GM23338 (cell line): ENCODE measurements at regions not wholly inside any gene's neighbourhood (a gene's known extent, or its start where the extent isn't known, plus 50 kb on each side); places are given as distances from the start of the nearest gene placed in this dataset.

Source experiments
- ATAC-seq: fragments of 200-7000 bp; cut with Tn5 transposase; 3 replicates; pipeline ENCODE4 v1.9.1; 2020
- DNase-seq: peaks from one replicate; pipeline ENCODE4 v3.0.0-alpha.2; 2015; ENCODE audit warnings: low spot score
- H2AFZ ChIP-seq: fragments of 200-600 bp; sonication (generic); 2 replicates; pipeline ENCODE4 v1.8.0; 2016; ENCODE audit warnings: antibody characterized with exemption, mild to moderate bottlenecking, moderate library complexity
- H3F3A ChIP-seq: fragments of 200-600 bp; sonication (generic); replicated peaks from 2 replicates; pipeline ENCODE4 v1.8.0; 2017; ENCODE audit warnings: antibody characterized with exemption, mixed run types, low read depth
- H3K27ac ChIP-seq: fragments of 200-600 bp; sonication (generic); 2 replicates; pipeline ENCODE4 v1.6.1; 2016; ENCODE audit warnings: low read depth
- H3K27me3 ChIP-seq: fragments of 200-600 bp; sonication (generic); 2 replicates; pipeline ENCODE4 v1.8.0; 2016; ENCODE audit warnings: mild to moderate bottlenecking, mixed run types, moderate library complexity; ENCODE audit not compliant: insufficient read depth
- H3K36me3 ChIP-seq: fragments of 200-600 bp; sonication (generic); 2 replicates; pipeline ENCODE4 v1.8.0; 2016; ENCODE audit warnings: mild to moderate bottlenecking; ENCODE audit not compliant: insufficient read depth
- H3K4me1 ChIP-seq: fragments of 200-600 bp; sonication (generic); 2 replicates; pipeline ENCODE4 v1.8.0; 2016; ENCODE audit warnings: mild to moderate bottlenecking, moderate library complexity; ENCODE audit not compliant: insufficient read depth
- H3K4me2 ChIP-seq: fragments of 200-600 bp; sonication (generic); 2 replicates; pipeline ENCODE4 v1.7.1; 2017; ENCODE audit warnings: mixed run types
- H3K4me3 ChIP-seq: fragments of 200-600 bp; sonication (generic); 2 replicates; pipeline ENCODE4 v1.6.1; 2016; ENCODE audit warnings: mixed run types
- H3K79me2 ChIP-seq: fragments of 200-600 bp; sonication (generic); replicated peaks from 2 replicates; pipeline ENCODE4 v1.8.0; 2017; ENCODE audit warnings: mild to moderate bottlenecking; ENCODE audit not compliant: insufficient read depth
- H3K9me2 ChIP-seq: fragments of 200-600 bp; sonication (generic); 2 replicates; pipeline ENCODE4 v1.8.0; 2017; ENCODE audit not compliant: insufficient read depth
- H4K20me1 ChIP-seq: fragments of 200-600 bp; sonication (generic); replicated peaks from 2 replicates; pipeline ENCODE4 v1.8.0; 2017; ENCODE audit warnings: mild to moderate bottlenecking; ENCODE audit not compliant: insufficient read depth
- H3K27ac Mint-ChIP-seq: 2 replicates; pipeline ENCODE4 v1.8.0; 2020; ENCODE audit warnings: inconsistent platforms, mild to moderate bottlenecking, moderate library complexity, mixed read lengths
- H3K27me3 Mint-ChIP-seq: 3 replicates; pipeline ENCODE4 v1.8.0; 2022; ENCODE audit warnings: low read depth, mild to moderate bottlenecking, moderate library complexity, mixed read lengths, inconsistent platforms; ENCODE audit not compliant: insufficient read depth, poor library complexity
- H3K36me3 Mint-ChIP-seq: 3 replicates; pipeline ENCODE4 v1.8.0; 2021; ENCODE audit warnings: low read depth, mild to moderate bottlenecking, inconsistent platforms, moderate library complexity, mixed read lengths
- H3K4me1 Mint-ChIP-seq: 3 replicates; pipeline ENCODE4 v1.8.0; 2020; ENCODE audit warnings: mild to moderate bottlenecking, inconsistent platforms, mixed read lengths
- H3K4me3 Mint-ChIP-seq: 3 replicates; pipeline ENCODE4 v1.8.0; 2021; ENCODE audit warnings: moderate library complexity, mild to moderate bottlenecking, inconsistent platforms, mixed read lengths
- H3K9me3 Mint-ChIP-seq: 3 replicates; pipeline ENCODE4 v1.8.0; 2020; ENCODE audit warnings: moderate library complexity, mild to moderate bottlenecking, inconsistent platforms, mixed read lengths
- CREB1 ChIP-seq: fragments of 250-450 bp; sonication (Bioruptor Pico); IDR thresholded peaks from 2 replicates; pipeline ENCODE4 v1.5.0; 2020; ENCODE audit warnings: low read depth, mild to moderate bottlenecking, moderate library complexity
- CTCF ChIP-seq, 2 experiments: fragments of 200-600 bp in 1 of 2; sonication (generic) in 1 of 2; conservative IDR thresholded peaks; 2 replicates each; pipeline versions ENCODE4 v1.5.1 to v1.6.1; 2016 to 2017; ENCODE audit warnings: antibody characterized with exemption in 2 of 2, low read depth in 2 of 2, mild to moderate bottlenecking in 2 of 2, moderate library complexity in 1 of 2
- ETS1 ChIP-seq: IDR thresholded peaks from 2 replicates; pipeline ENCODE4 v1.6.1; 2016; ENCODE audit warnings: antibody characterized with exemption
- EZH2 ChIP-seq: fragments of 200-600 bp; sonication (generic); IDR thresholded peaks from one replicate; pipeline ENCODE4 v1.8.0; 2017; ENCODE audit warnings: antibody characterized with exemption, mild to moderate bottlenecking, low read depth; ENCODE audit not compliant: unreplicated experiment
- EZH2phosphoT487 ChIP-seq: fragments of 200-600 bp; sonication (generic); IDR thresholded peaks from one replicate; pipeline ENCODE4 v1.8.1; 2018; ENCODE audit warnings: antibody characterized with exemption; ENCODE audit not compliant: unreplicated experiment
- JUNB ChIP-seq: IDR thresholded peaks from one replicate; pipeline ENCODE4 v1.6.1; 2016; ENCODE audit warnings: antibody characterized with exemption; ENCODE audit not compliant: unreplicated experiment
- NANOG ChIP-seq: IDR thresholded peaks from 2 replicates; pipeline ENCODE4 v1.6.1; 2016; ENCODE audit warnings: antibody characterized with exemption, borderline replicate concordance
- POLR2AphosphoS5 ChIP-seq: IDR thresholded peaks from 2 replicates; pipeline ENCODE4 v1.6.1; 2016; ENCODE audit warnings: antibody characterized with exemption, low read depth
- REST ChIP-seq: IDR thresholded peaks from one replicate; pipeline ENCODE4 v1.6.1; 2018; ENCODE audit warnings: antibody characterized with exemption; ENCODE audit not compliant: unreplicated experiment
- STAT1 ChIP-seq: IDR thresholded peaks from one replicate; pipeline ENCODE4 v1.6.1; 2016; ENCODE audit warnings: antibody characterized with exemption; ENCODE audit not compliant: unreplicated experiment
- ZNF114 ChIP-seq: fragments of 250-450 bp; sonication (Bioruptor Pico); IDR thresholded peaks from 2 replicates; pipeline ENCODE4 v1.5.0; 2020; ENCODE audit warnings: mild to moderate bottlenecking, moderate library complexity
- ZNF331 ChIP-seq: fragments of 250-450 bp; sonication (Bioruptor Pico); IDR thresholded peaks from 2 replicates; pipeline ENCODE4 v1.5.0; 2020; ENCODE audit warnings: low read depth, mild to moderate bottlenecking, moderate library complexity
- ZNF462 ChIP-seq: fragments of 250-450 bp; sonication (Bioruptor Pico); IDR thresholded peaks from 2 replicates; pipeline ENCODE4 v1.5.0; 2020; ENCODE audit warnings: mild to moderate bottlenecking, moderate library complexity

- ATAC-seq, result no peak
- H3K27me3 Mint-ChIP-seq, result peaks cover 4% of the 10 kb centered on the region
- H3K27ac Mint-ChIP-seq, result no peak overlapping the region
- Histone ChIP-seq H3K79me2 (no peaks in the 10 kb centered on the region), H2AFZ (no peak overlapping the region), H3K4me2 (no peak overlapping the region), H3K4me3 (no peak overlapping the region), H4K20me1 (no peaks in the 10 kb centered on the region), H3K27me3 (no peaks in the 10 kb centered on the region), H3K9me2 (no peaks in the 10 kb centered on the region), H3K4me1 (peaks cover 3% of the 10 kb centered on the region; the same call in 1 of the 2 replicates), H3K27ac (no peak overlapping the region), H3F3A (no peaks in the 10 kb centered on the region), H3K36me3 (no peaks in the 10 kb centered on the region)
- H3K9me3 Mint-ChIP-seq, result no peaks in the 10 kb centered on the region; the same call in 2 of the 3 replicates
- no peak for DNase-seq
- H3K4me3 Mint-ChIP-seq, result no peak overlapping the region
- TF ChIP-seq STAT1, result no peak
- TF ChIP-seq EZH2, result no peak
- no peak for TF ChIP-seq EZH2phosphoT487
- TF ChIP-seq ZNF114, result no peak
- TF ChIP-seq REST, result no peak
- no peak for TF ChIP-seq ZNF331 (CRISPR knock-in tag)
- no peak for TF ChIP-seq CREB1
- no peak for TF ChIP-seq POLR2AphosphoS5
- no peak for TF ChIP-seq CTCF (conservative IDR thresholded peaks at IDR 0.05; ENCODE audit: low read depth in 2 of 2)
- no peak for TF ChIP-seq ZNF462 (CRISPR knock-in tag)
- no peak for TF ChIP-seq JUNB
- TF ChIP-seq NANOG, result no peak
- TF ChIP-seq ETS1, result no peak
- peaks cover 8% of the 10 kb centered on the region for H3K4me1 Mint-ChIP-seq
- H3K36me3 Mint-ChIP-seq, result no peaks in the 10 kb centered on the region
These were observed 97.5 kb downstream of the SH3YL1 start for GRCh38 chr2:166381-166780.
